SH-SY5Y (cell line): ENCODE measurements at regions not wholly inside any gene's neighbourhood (a gene's known extent, or its start where the extent isn't known, plus 50 kb on each side); places are given as distances from the start of the nearest gene placed in this dataset.

Source experiments
- GATA2 ChIP-seq: IDR thresholded peaks from 2 replicates; pipeline ENCODE4 v1.6.1; 2011; ENCODE audit warnings: mild to moderate bottlenecking, low read depth, low read length
- GATA3 ChIP-seq: IDR thresholded peaks from 2 replicates; pipeline ENCODE4 v1.6.1; 2011; ENCODE audit warnings: low read depth, mild to moderate bottlenecking, low read length, moderate library complexity

- TF ChIP-seq GATA3, result no peak
- no peak for TF ChIP-seq GATA2
These were observed 184.9 kb upstream of the NSMCE3 start for GRCh38 chr15:29454506-29454905.

GRCh38 chr15:29452881-29453731, 183.5 kb upstream of the NSMCE3 start:
- TF ChIP-seq GATA3, result no peak
- no peak for TF ChIP-seq GATA2

- TF ChIP-seq GATA3 (no peak), GATA2 (no peak)
These were observed 181.7 kb upstream of the NSMCE3 start for GRCh38 chr15:29451201-29451781.

GRCh38 chr15:29449136-29449535, 179.5 kb upstream of the NSMCE3 start:
- TF ChIP-seq GATA3 (no peak), GATA2 (no peak)

GRCh38 chr15:29448320-29448719, 178.7 kb upstream of the NSMCE3 start:
- TF ChIP-seq GATA2 (no peak), GATA3 (no peak)

GRCh38 chr15:29446480-29446879, 176.9 kb upstream of the NSMCE3 start:
- TF ChIP-seq GATA3 (no peak), GATA2 (no peak)

- TF ChIP-seq GATA3, result no peak
- TF ChIP-seq GATA2, result no peak
These were observed 172.9 kb upstream of the NSMCE3 start for GRCh38 chr15:29442532-29442931.

- TF ChIP-seq GATA2, result no peak
- TF ChIP-seq GATA3, result no peak
These were observed 170.9 kb upstream of the NSMCE3 start for GRCh38 chr15:29440541-29440940.

GRCh38 chr15:29438703-29439055, 169.1 kb upstream of the NSMCE3 start:
- TF ChIP-seq GATA3 (no peak), GATA2 (no peak)

- TF ChIP-seq GATA2 (no peak), GATA3 (no peak)
These were observed 168.5 kb upstream of the NSMCE3 start for GRCh38 chr15:29437888-29438702.

- TF ChIP-seq GATA2, result no peak
- no peak for TF ChIP-seq GATA3
These were observed 166.2 kb upstream of the NSMCE3 start for GRCh38 chr15:29435811-29436210.

GRCh38 chr15:29434280-29434679, 164.7 kb upstream of the NSMCE3 start:
- TF ChIP-seq GATA3, result no peak
- TF ChIP-seq GATA2, result no peak

GRCh38 chr15:29433507-29434248, 164.1 kb upstream of the NSMCE3 start:
- TF ChIP-seq GATA3, result no peak
- no peak for TF ChIP-seq GATA2

GRCh38 chr15:29433050-29433318, 163.4 kb upstream of the NSMCE3 start:
- TF ChIP-seq GATA3 (no peak), GATA2 (no peak)

- TF ChIP-seq GATA3 (no peak), GATA2 (no peak)
These were observed 162.8 kb upstream of the NSMCE3 start for GRCh38 chr15:29432191-29433049.
